A549 (cell line): ENCODE measurements at regions not wholly inside any gene's neighbourhood (a gene's known extent, or its start where the extent isn't known, plus 50 kb on each side); places are given as distances from the start of the nearest gene placed in this dataset.

Experiments used
- ATAC-seq, 2 experiments: fragments of 200-7000 bp in 1 of 2; fragments of >200 bp in 1 of 2; cut with Nextera tagmentation in 1 of 2; cut with Tn5 transposase in 1 of 2; 3 replicates each; pipeline versions ENCODE4 v1.8.0 to v1.9.1; 2018 to 2020; ENCODE audit warnings: mild to moderate bottlenecking in 1 of 2, moderate library complexity in 1 of 2
- CTCF ChIA-PET: fragments of 300-600 bp; sonication (Branson Sonifier 250); formaldehyde crosslinking; extraction: SDS; loops from one replicate; lab custom pipeline; 2021; ENCODE audit warnings: antibody characterized with exemption, inconsistent platforms; lab: Yijun Ruan, JAX
- POLR2A ChIA-PET: fragments of 350-600 bp; formaldehyde crosslinking; extraction: SDS; loops from one replicate; lab custom pipeline; 2021; ENCODE audit warnings: antibody characterized with exemption, inconsistent platforms; lab: Yijun Ruan, JAX
- DNase-seq, 2 experiments: peaks; one replicate each; pipeline versions ENCODE4 v3.0.0 to v3.0.0-alpha.2; 2011 to 2016; ENCODE audit warnings: low read depth in 1 of 2, low spot score in 1 of 2
- FAIRE-seq: peaks from 2 replicates; lab custom pipeline; 2011; peaks lifted over from hg19 to GRCh38; lab: Jason Lieb, UNC
- H3K27ac ChIP-seq, 2 experiments: fragments of >200 bp; sonication (Bioruptor Twin); formaldehyde crosslinking; 3 replicates each; pipeline ENCODE4 v1.5.1; 2016 to 2017
- H3K4me1 ChIP-seq: fragments of >200 bp; sonication (Bioruptor Twin); formaldehyde crosslinking; 3 replicates; pipeline ENCODE4 v1.6.1; 2016
- H3K4me2 ChIP-seq: fragments of >200 bp; sonication (Bioruptor Twin); formaldehyde crosslinking; 3 replicates; pipeline ENCODE4 v1.6.1; 2016
- H3K4me3 ChIP-seq: fragments of >200 bp; sonication (Bioruptor Twin); formaldehyde crosslinking; 3 replicates; pipeline ENCODE4 v1.5.1; 2016
- H3K9me3 ChIP-seq: fragments of >200 bp; sonication (Bioruptor Twin); formaldehyde crosslinking; 3 replicates; pipeline ENCODE4 v1.6.1; 2016
- ATOH8 ChIP-seq: fragments of 250-450 bp; sonication (Bioruptor Pico); IDR thresholded peaks from 2 replicates; pipeline ENCODE4 v1.5.0; 2020; ENCODE audit warnings: low read depth, mild to moderate bottlenecking, moderate library complexity
- BCL3 ChIP-seq: fragments of >200 bp; sonication (Bioruptor Twin); formaldehyde crosslinking; IDR thresholded peaks from 3 replicates; pipeline ENCODE4 v1.6.1; 2016
- CBX2 ChIP-seq: fragments of 200-600 bp; sonication (generic); IDR thresholded peaks from 2 replicates; pipeline ENCODE4 v1.6.1; 2016; ENCODE audit warnings: low read depth, mild to moderate bottlenecking, borderline replicate concordance
- CTCF ChIP-seq: fragments of >200 bp; sonication (Bioruptor Twin); formaldehyde crosslinking; IDR thresholded peaks from 3 replicates; pipeline ENCODE4 v1.5.1; 2016
- ESRRA ChIP-seq: fragments of 150-350 bp; IDR thresholded peaks from 2 replicates; pipeline ENCODE4 v1.6.1; 2014; ENCODE audit warnings: mild to moderate bottlenecking, low read length, borderline replicate concordance
- FOSB ChIP-seq: fragments of 250-450 bp; sonication (Bioruptor Pico); IDR thresholded peaks from 2 replicates; pipeline ENCODE4 v1.5.0; 2020; ENCODE audit warnings: mild to moderate bottlenecking, moderate library complexity
- FOXS1 ChIP-seq: fragments of 250-450 bp; sonication (Bioruptor Pico); IDR thresholded peaks from 2 replicates; pipeline ENCODE4 v1.5.0; 2020; ENCODE audit warnings: mild to moderate bottlenecking, moderate library complexity
- GATA3 ChIP-seq: IDR thresholded peaks from 2 replicates; pipeline ENCODE4 v1.6.1; 2012; ENCODE audit warnings: borderline replicate concordance
- HDAC2 ChIP-seq: fragments of 200-600 bp; sonication (generic); IDR thresholded peaks from 2 replicates; pipeline ENCODE4 v1.6.1; 2016
- HES2 ChIP-seq: fragments of >200 bp; sonication (Bioruptor Twin); formaldehyde crosslinking; IDR thresholded peaks from 2 replicates; pipeline ENCODE4 v1.6.1; 2016
- HMGXB4 ChIP-seq: fragments of 250-450 bp; sonication (Bioruptor Pico); IDR thresholded peaks from 2 replicates; pipeline ENCODE4 v1.5.0; 2021; ENCODE audit warnings: mild to moderate bottlenecking, moderate library complexity, borderline replicate concordance
- JUN ChIP-seq, 2 experiments: fragments of >200 bp; sonication (Bioruptor Twin); formaldehyde crosslinking; IDR thresholded peaks; 2 replicates in 1 of 2; 3 replicates in 1 of 2; pipeline ENCODE4 v1.6.1; 2016 to 2017
- MAX ChIP-seq: IDR thresholded peaks from 2 replicates; pipeline ENCODE4 v1.6.1; 2012
- POLR2A ChIP-seq: IDR thresholded peaks from 2 replicates; pipeline ENCODE4 v1.6.1; 2012; ENCODE audit warnings: mild to moderate bottlenecking, low read length
- POLR2AphosphoS2 ChIP-seq: conservative IDR thresholded peaks from 2 replicates; pipeline ENCODE4 v1.6.1; 2012; ENCODE audit warnings: low read length, improper control_type of control experiment, inconsistent platforms
- RAD21 ChIP-seq, 2 experiments: fragments of >200 bp in 1 of 2; sonication (Bioruptor Twin) in 1 of 2; formaldehyde crosslinking in 1 of 2; IDR thresholded peaks in 1 of 2; conservative IDR thresholded peaks in 1 of 2; 2 replicates in 1 of 2; 3 replicates in 1 of 2; pipeline ENCODE4 v1.6.1; 2012 to 2018; ENCODE audit warnings: inconsistent platforms in 1 of 2
- REST ChIP-seq: fragments of 200-600 bp; sonication (generic); IDR thresholded peaks from 2 replicates; pipeline ENCODE4 v1.6.1; 2016; ENCODE audit warnings: antibody characterized with exemption, mild to moderate bottlenecking, moderate library complexity
- RNF2 ChIP-seq: fragments of 200-600 bp; sonication (generic); IDR thresholded peaks from 2 replicates; pipeline ENCODE4 v1.6.1; 2016; ENCODE audit warnings: low read depth, mild to moderate bottlenecking, antibody characterized with exemption, moderate library complexity, borderline replicate concordance
- USF2 ChIP-seq: fragments of 450-650 bp; IDR thresholded peaks from 2 replicates; pipeline ENCODE4 v1.6.1; 2014; ENCODE audit warnings: antibody characterized with exemption
- ZNF302 ChIP-seq: fragments of 250-450 bp; sonication (Bioruptor Pico); IDR thresholded peaks from 2 replicates; pipeline ENCODE4 v1.9.0; 2021; ENCODE audit warnings: inconsistent platforms, mild to moderate bottlenecking, moderate library complexity
- WGBS: methylation state at CpG from one replicate; pipeline ENCODE4 v1.1.6; 2017; ENCODE audit errors: missing lambda C conversion rate; 5-methylcytosine and 5-hydroxymethylcytosine counted together

GRCh38 chr10:6738112-6738768 is 158.2 kb upstream of the PRKCQ start (continued):
- no peak for TF ChIP-seq HMGXB4 (CRISPR knock-in tag)
- TF ChIP-seq HDAC2, result no peak
- TF ChIP-seq JUN (IDR thresholded peaks at IDR 0.05), result no peak
- no peak for TF ChIP-seq REST
- no peak for TF ChIP-seq CBX2
- TF ChIP-seq RNF2, result no peak
- no peak for TF ChIP-seq RAD21 (conservative IDR thresholded peaks at IDR 0.05 in 1 of 2, IDR thresholded peaks at IDR 0.05 in 1 of 2)
- no peak for TF ChIP-seq CTCF
- TF ChIP-seq HES2, result no peak
- TF ChIP-seq USF2, result peak; percentile 89
- TF ChIP-seq MAX, result peak; percentile 94
- no peak for TF ChIP-seq FOXS1 (CRISPR knock-in tag)

- Histone ChIP-seq H3K9me3 (no peaks in the 10 kb centered on the region), H3K27ac (peak overlapping the region; percentile 84 to 93), H3K4me3 (peak overlapping the region; percentile 52), H3K4me1 (peaks cover 48% of the 10 kb centered on the region), H3K4me2 (peak overlapping the region; percentile 95)
- FAIRE-seq (no peak), DNase-seq (no peak), ATAC-seq (peak; percentile 63 to 70)
- 11% methylated on average over 6 of the region's 6 CpGs for WGBS
- ChIA-PET POLR2A (interaction anchor here (3.0 kb wide), 1 partner anchor 16 kb away, joined by 20 read pairs; no protein-coding TSS in a partner anchor), CTCF (interaction anchor here (0.7 to 2.3 kb wide), 6 partner anchors 12 to 692 kb away, joined by 3 to 10 read pairs (median 4); no protein-coding TSS in a partner anchor)
- TF ChIP-seq ZNF302 (CRISPR knock-in tag) (0 out of 2 replicates have a peak, but pooled peaks have one; percentile 25), POLR2AphosphoS2 (no peak), GATA3 (no peak), CTCF (no peak), ESRRA (no peak), POLR2A (peak; percentile 15; the same call in 1 of the 2 replicates), ATOH8 (CRISPR knock-in tag) (0 out of 2 replicates have a peak, but pooled peaks have one; percentile 38), BCL3 (no peak), USF2 (no peak), FOSB (CRISPR knock-in tag) (no peak)
These were observed 157.7 kb upstream of the PRKCQ start for GRCh38 chr10:6737758-6738111.
